Common myeloid progenitor, CD34-positive (primary cell): ENCODE measurements at regions not wholly inside any gene's neighbourhood (a gene's known extent, or its start where the extent isn't known, plus 50 kb on each side); places are given as distances from the start of the nearest gene placed in this dataset.

ENCODE experiments used
- CTCF ChIA-PET: fragments of 350-600 bp; sonication (Branson Sonifier 250); formaldehyde crosslinking; loops from one replicate; lab custom pipeline; 2021; ENCODE audit warnings: antibody characterized with exemption; lab: Charles Lee
- POLR2A ChIA-PET: fragments of 350-600 bp; sonication (Branson Sonifier 250); formaldehyde crosslinking; loops from one replicate; lab custom pipeline; 2021; ENCODE audit warnings: antibody characterized with exemption; lab: Charles Lee
- DNase-seq, 3 donors: peaks; one replicate each; pipeline versions ENCODE4 v3.0.0 to v3.0.0-alpha.2; 2013
- H3K27ac ChIP-seq, 2 experiments: 1 replicate in 1 of 2; 2 replicates in 1 of 2; pipeline ENCODE4 v1.7.0; 2013; ENCODE audit warnings: inconsistent platforms in 2 of 2, low read length in 2 of 2, mild to moderate bottlenecking in 2 of 2, low read depth in 1 of 2, moderate library complexity in 1 of 2; ENCODE audit not compliant: severe bottlenecking in 2 of 2, insufficient read depth in 1 of 2, poor library complexity in 1 of 2
- H3K27me3 ChIP-seq, 5 experiments: replicated peaks in 2 of 5; 1 replicate in 3 of 5; 2 replicates in 2 of 5; pipeline versions ENCODE4 v1.6.1 to v1.7.0; 2013; ENCODE audit warnings: low read length in 4 of 5, mild to moderate bottlenecking in 2 of 5, moderate library complexity in 2 of 5, inconsistent platforms in 1 of 5; ENCODE audit not compliant: insufficient read depth in 5 of 5, control insufficient read depth in 4 of 5
- H3K36me3 ChIP-seq, 4 experiments: 1 replicate in 2 of 4; 2 replicates in 2 of 4; pipeline versions ENCODE4 v1.6.1 to v1.7.0; 2013; ENCODE audit warnings: low read length in 3 of 4, control low read depth in 1 of 4, mild to moderate bottlenecking in 1 of 4; ENCODE audit not compliant: control insufficient read depth in 4 of 4, insufficient read depth in 4 of 4
- H3K4me1 ChIP-seq, 4 experiments: 1 replicate in 3 of 4; 2 replicates in 1 of 4; pipeline versions ENCODE4 v1.6.1 to v1.7.1; 2013; ENCODE audit warnings: low read length in 3 of 4, mild to moderate bottlenecking in 3 of 4, control low read depth in 1 of 4, inconsistent platforms in 1 of 4, moderate library complexity in 1 of 4; ENCODE audit not compliant: control insufficient read depth in 4 of 4, insufficient read depth in 4 of 4; ENCODE audit errors: control extremely low read depth in 1 of 4
- H3K4me3 ChIP-seq, 7 experiments: 1 replicate in 4 of 7; 2 replicates in 3 of 7; pipeline versions ENCODE4 v1.5.1 to v1.7.0; 2013; ENCODE audit warnings: mild to moderate bottlenecking in 7 of 7, low read length in 6 of 7, moderate library complexity in 6 of 7, inconsistent platforms in 2 of 7, low read depth in 2 of 7, control low read depth in 1 of 7; ENCODE audit not compliant: insufficient read depth in 4 of 7, control insufficient read depth in 1 of 7; ENCODE audit errors: extremely low read depth in 1 of 7
- H3K9me3 ChIP-seq, 5 experiments: 1 replicate in 4 of 5; 2 replicates in 1 of 5; pipeline versions ENCODE4 v1.6.1 to v1.7.1; 2013; ENCODE audit warnings: low read length in 4 of 5, mild to moderate bottlenecking in 2 of 5, inconsistent platforms in 1 of 5, low read depth in 1 of 5, moderate library complexity in 1 of 5; ENCODE audit not compliant: control insufficient read depth in 4 of 5, insufficient read depth in 2 of 5; ENCODE audit errors: control extremely low read depth in 1 of 5
- WGBS: methylation state at CpG from one replicate; pipeline ENCODE4 v1.1.5; 2013; ENCODE audit not compliant: insufficient coverage; 5-methylcytosine and 5-hydroxymethylcytosine counted together

- Histone ChIP-seq H3K4me3 (no peak overlapping the region), H3K4me1 (no peaks in the 10 kb centered on the region), H3K9me3 (no peaks in the 10 kb centered on the region), H3K27ac (no peak overlapping the region), H3K36me3 (no peaks in the 10 kb centered on the region), H3K27me3 (no peaks in the 10 kb centered on the region)
- POLR2A ChIA-PET = no interaction called here
- CTCF ChIA-PET = no interaction called here
- no peak for DNase-seq
These were observed 143.4 kb upstream of the KCNK2 start for GRCh38 chr1:214939180-214939579.

GRCh38 chr1:214941061-214941460 lies 141.5 kb upstream of the KCNK2 start:
- ChIA-PET CTCF (no interaction called here), POLR2A (no interaction called here)
- H3K27ac ChIP-seq = no peak overlapping the region
- DNase-seq = no peak
- no peaks in the 10 kb centered on the region for H3K27me3 ChIP-seq
- no peaks in the 10 kb centered on the region for H3K4me1 ChIP-seq
- H3K4me3 ChIP-seq = no peak overlapping the region
- H3K36me3 ChIP-seq = no peaks in the 10 kb centered on the region
- no peaks in the 10 kb centered on the region for H3K9me3 ChIP-seq

- Histone ChIP-seq H3K27me3 (no peaks in the 10 kb centered on the region), H3K4me1 (no peaks in the 10 kb centered on the region), H3K4me3 (no peak overlapping the region), H3K36me3 (no peaks in the 10 kb centered on the region), H3K27ac (no peak overlapping the region), H3K9me3 (no peaks in the 10 kb centered on the region)
- WGBS = 58% methylated on average over 3 of the region's 3 CpGs
- POLR2A ChIA-PET = no interaction called here
- CTCF ChIA-PET = no interaction called here
- no peak for DNase-seq
These were observed 139.5 kb upstream of the KCNK2 start for GRCh38 chr1:214943054-214943453.

- H3K9me3 ChIP-seq = no peaks in the 10 kb centered on the region
- no peak for DNase-seq
- CTCF ChIA-PET = interaction anchor here (1.0 kb wide), 1 partner anchor 12 kb away, joined by 3 read pairs; no protein-coding TSS in a partner anchor
- WGBS = no CpG with 5 or more reads among the region's 1 CpG
- H3K4me3 ChIP-seq = no peak overlapping the region
- H3K27me3 ChIP-seq = no peaks in the 10 kb centered on the region
- POLR2A ChIA-PET = no interaction called here
- no peaks in the 10 kb centered on the region for H3K36me3 ChIP-seq
- no peak overlapping the region for H3K27ac ChIP-seq
- H3K4me1 ChIP-seq = no peaks in the 10 kb centered on the region
These were observed 135.9 kb upstream of the KCNK2 start for GRCh38 chr1:214946615-214947014.

- Histone ChIP-seq H3K27ac (no peak overlapping the region), H3K36me3 (no peaks in the 10 kb centered on the region), H3K9me3 (peaks cover 0 to 2% (median 0%) of the 10 kb centered on the region in 5 experiments), H3K4me3 (no peak overlapping the region), H3K4me1 (peaks cover 0 to 5% (median 0%) of the 10 kb centered on the region in 4 experiments), H3K27me3 (no peaks in the 10 kb centered on the region)
- ChIA-PET POLR2A (no interaction called here), CTCF (no interaction called here)
- 76% methylated on average over 7 of the region's 7 CpGs for WGBS
- no peak for DNase-seq
These were observed 129.9 kb upstream of the KCNK2 start for GRCh38 chr1:214952648-214953047.

GRCh38 chr1:214953901-214954616 lies 128.5 kb upstream of the KCNK2 start:
- Histone ChIP-seq H3K9me3 (peaks cover 0 to 2% (median 0%) of the 10 kb centered on the region in 5 experiments), H3K27ac (no peak overlapping the region), H3K4me1 (peaks cover 0 to 6% (median 0%) of the 10 kb centered on the region in 4 experiments), H3K36me3 (no peaks in the 10 kb centered on the region), H3K27me3 (no peaks in the 10 kb centered on the region), H3K4me3 (no peak overlapping the region)
- POLR2A ChIA-PET = no interaction called here
- WGBS = no CpG with 5 or more reads among the region's 1 CpG
- CTCF ChIA-PET = no interaction called here
- DNase-seq = no peak

GRCh38 chr1:214954617-214954949 lies 128.0 kb upstream of the KCNK2 start:
- H3K4me3 ChIP-seq = no peak overlapping the region
- H3K9me3 ChIP-seq = peaks cover 0 to 2% (median 0%) of the 10 kb centered on the region in 5 experiments
- POLR2A ChIA-PET = no interaction called here
- H3K27me3 ChIP-seq = no peaks in the 10 kb centered on the region
- no peak overlapping the region for H3K27ac ChIP-seq
- CTCF ChIA-PET = no interaction called here
- no peak for DNase-seq
- no peaks in the 10 kb centered on the region for H3K36me3 ChIP-seq
- H3K4me1 ChIP-seq = peaks cover 0 to 6% (median 0%) of the 10 kb centered on the region in 4 experiments
